BE2C (cell line): ENCODE measurements at regions not wholly inside any gene's neighbourhood (a gene's known extent, or its start where the extent isn't known, plus 50 kb on each side); places are given as distances from the start of the nearest gene placed in this dataset.
"Not testable (repeated sequence)": the region's sequence is repeated elsewhere in the genome, so short reads cannot be mapped to it uniquely, and the experiment has no call there.

ENCODE experiments used
- DNase-seq: peaks from one replicate; pipeline ENCODE4 v3.0.0-alpha.2; 2020
- H3K27me3 ChIP-seq: fragments of 250-450 bp; sonication (Bioruptor Pico); 2 replicates; pipeline ENCODE4 v1.5.1; 2020; ENCODE audit warnings: mild to moderate bottlenecking
- H3K36me3 ChIP-seq: fragments of 250-450 bp; sonication (Bioruptor Pico); 2 replicates; pipeline ENCODE4 v1.5.1; 2020; ENCODE audit warnings: mild to moderate bottlenecking
- H3K4me1 ChIP-seq: fragments of 250-450 bp; sonication (Bioruptor Pico); 2 replicates; pipeline ENCODE4 v1.5.1; 2020
- H3K4me3 ChIP-seq: 2 replicates; pipeline ENCODE4 v1.5.1; 2011; ENCODE audit warnings: low read depth, low read length
- H3K9me3 ChIP-seq: fragments of 250-450 bp; sonication (Bioruptor Pico); 2 replicates; pipeline ENCODE4 v1.5.1; 2020
- TF ChIP-seq, protein P1 (sequence below): IDR thresholded peaks from 2 replicates; pipeline ENCODE4 v1.5.1; 2012; ENCODE audit warnings: mild to moderate bottlenecking, low read depth, low read length

GRCh38 chr14:52179141-52179790 is 88.2 kb upstream of the PTGDR start:
- TF ChIP-seq, protein P1, sequence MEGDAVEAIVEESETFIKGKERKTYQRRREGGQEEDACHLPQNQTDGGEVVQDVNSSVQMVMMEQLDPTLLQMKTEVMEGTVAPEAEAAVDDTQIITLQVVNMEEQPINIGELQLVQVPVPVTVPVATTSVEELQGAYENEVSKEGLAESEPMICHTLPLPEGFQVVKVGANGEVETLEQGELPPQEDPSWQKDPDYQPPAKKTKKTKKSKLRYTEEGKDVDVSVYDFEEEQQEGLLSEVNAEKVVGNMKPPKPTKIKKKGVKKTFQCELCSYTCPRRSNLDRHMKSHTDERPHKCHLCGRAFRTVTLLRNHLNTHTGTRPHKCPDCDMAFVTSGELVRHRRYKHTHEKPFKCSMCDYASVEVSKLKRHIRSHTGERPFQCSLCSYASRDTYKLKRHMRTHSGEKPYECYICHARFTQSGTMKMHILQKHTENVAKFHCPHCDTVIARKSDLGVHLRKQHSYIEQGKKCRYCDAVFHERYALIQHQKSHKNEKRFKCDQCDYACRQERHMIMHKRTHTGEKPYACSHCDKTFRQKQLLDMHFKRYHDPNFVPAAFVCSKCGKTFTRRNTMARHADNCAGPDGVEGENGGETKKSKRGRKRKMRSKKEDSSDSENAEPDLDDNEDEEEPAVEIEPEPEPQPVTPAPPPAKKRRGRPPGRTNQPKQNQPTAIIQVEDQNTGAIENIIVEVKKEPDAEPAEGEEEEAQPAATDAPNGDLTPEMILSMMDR: no peak
- Histone ChIP-seq H3K9me3 (no peaks in the 10 kb centered on the region), H3K4me1 (no peaks in the 10 kb centered on the region), H3K36me3 (no peaks in the 10 kb centered on the region), H3K27me3 (peaks cover 4% of the 10 kb centered on the region), H3K4me3 (no peak overlapping the region)
- DNase-seq: no peak

DNA sequence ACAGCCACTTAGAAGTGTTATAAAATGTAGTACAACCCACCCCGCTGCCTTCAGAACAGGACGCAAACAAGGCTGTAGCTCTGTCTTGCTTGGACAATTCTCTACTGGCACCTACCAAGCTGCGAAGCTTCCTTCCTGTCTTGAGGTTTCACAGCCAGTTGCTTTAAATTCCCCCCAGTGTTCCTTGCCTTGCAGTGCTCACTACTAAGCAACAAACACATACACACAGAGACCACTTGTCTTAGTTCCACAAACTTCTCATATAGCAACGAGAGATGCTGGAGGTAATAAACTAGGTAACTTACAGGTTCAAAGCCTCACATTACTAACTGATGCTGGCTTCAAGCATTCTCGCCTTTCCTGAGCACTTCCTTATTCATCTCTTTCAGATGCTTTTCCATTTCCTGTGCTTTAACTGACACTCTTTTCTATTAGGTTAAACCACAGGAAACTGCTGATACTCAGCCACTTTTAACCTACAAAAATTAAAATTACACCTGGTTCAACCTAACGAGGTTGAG is 91.5 kb upstream of the PTGDR start:
- Histone ChIP-seq H3K27me3 (peaks cover 4% of the 10 kb centered on the region), H3K36me3 (no peaks in the 10 kb centered on the region), H3K4me1 (no peaks in the 10 kb centered on the region), H3K9me3 (peaks cover 3% of the 10 kb centered on the region; the same call in 1 of the 2 replicates), H3K4me3 (no peak overlapping the region)
- DNase-seq: no peak
- TF ChIP-seq, protein P1: no peak

- not testable (repeated sequence) for H3K36me3 ChIP-seq, H3K4me3 ChIP-seq, DNase-seq, H3K4me1 ChIP-seq, H3K9me3 ChIP-seq, H3K27me3 ChIP-seq
Observed at GRCh38 chr14:52171932-52172331, 95.6 kb upstream of the PTGDR start.

DNA sequence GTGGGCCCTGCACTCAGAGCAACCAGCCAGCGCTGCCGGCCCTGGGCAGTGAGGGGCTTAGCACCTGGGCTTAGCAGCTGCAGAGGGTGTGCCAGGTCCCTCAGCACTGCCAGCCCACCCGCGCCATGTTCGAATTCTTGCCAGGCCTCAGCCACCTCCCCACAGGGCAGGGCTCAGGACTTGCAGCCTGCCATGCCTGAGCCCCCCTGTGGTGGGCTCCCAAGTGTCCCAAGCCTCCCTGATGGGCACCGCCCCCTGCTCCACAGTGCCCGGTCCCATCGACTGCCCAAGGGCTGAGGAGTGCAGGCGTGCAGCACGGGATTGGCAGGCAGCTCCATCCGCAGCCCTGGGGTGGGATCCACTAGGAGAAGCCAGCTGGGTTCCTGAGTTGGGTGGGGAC is 98.0 kb upstream of the NID2 start:
- no peak for DNase-seq
- H3K36me3 ChIP-seq: no peaks in the 10 kb centered on the region
- TF ChIP-seq, protein P1: no peak
- no peaks in the 10 kb centered on the region for H3K4me1 ChIP-seq
- no peaks in the 10 kb centered on the region for H3K27me3 ChIP-seq
- no peaks in the 10 kb centered on the region; the same call in 1 of the 2 replicates for H3K9me3 ChIP-seq
- no peak overlapping the region for H3K4me3 ChIP-seq

- H3K9me3 ChIP-seq: no peaks in the 10 kb centered on the region
- no peak for DNase-seq
- no peaks in the 10 kb centered on the region for H3K4me1 ChIP-seq
- 0 out of 2 replicates have a peak, but pooled peaks cover 3% of the 10 kb centered on the region for H3K27me3 ChIP-seq
- H3K36me3 ChIP-seq: no peaks in the 10 kb centered on the region
- no peak overlapping the region for H3K4me3 ChIP-seq
- TF ChIP-seq, protein P1: no peak
Observed at GRCh38 chr14:52155651-52156213, 86.9 kb upstream of the NID2 start.

GRCh38 chr14:52154992-52155650 is 86.3 kb upstream of the NID2 start:
- TF ChIP-seq, protein P1: no peak
- Histone ChIP-seq H3K4me1 (no peaks in the 10 kb centered on the region), H3K4me3 (no peak overlapping the region), H3K9me3 (no peaks in the 10 kb centered on the region), H3K36me3 (no peaks in the 10 kb centered on the region), H3K27me3 (0 out of 2 replicates have a peak, but pooled peaks cover 3% of the 10 kb centered on the region)
- no peak for DNase-seq
